Prostate gland (tissue), 2 donors: ENCODE measurements at regions not wholly inside any gene's neighbourhood (a gene's known extent, or its start where the extent isn't known, plus 50 kb on each side); places are given as distances from the start of the nearest gene placed in this dataset.
"Not testable (repeated sequence)": the region's sequence is repeated elsewhere in the genome, so short reads cannot be mapped to it uniquely, and the experiment has no call there.

Source experiments
- DNase-seq: peaks from one replicate; pipeline ENCODE4 v3.0.0-alpha.2; 2019; ENCODE audit warnings: low spot score
- H3K27ac ChIP-seq, 2 donors: fragments of 200-600 bp; sonication (generic); 2 replicates each; pipeline ENCODE4 v1.5.1; 2017 to 2019
- H3K27me3 ChIP-seq: fragments of 200-600 bp; sonication (generic); replicated peaks from 2 replicates; pipeline ENCODE4 v1.5.1; 2019; ENCODE audit not compliant: insufficient read depth
- H3K36me3 ChIP-seq, 2 donors: fragments of 200-600 bp; sonication (generic); 1 replicate in 1 of 2; 2 replicates in 1 of 2; pipeline versions ENCODE4 v1.5.1 to v1.8.1; 2017 to 2019
- H3K4me1 ChIP-seq: fragments of 200-600 bp; sonication (generic); replicated peaks from 2 replicates; pipeline ENCODE4 v1.5.1; 2019
- H3K4me3 ChIP-seq, 2 donors: fragments of 200-600 bp; sonication (generic); 2 replicates each; pipeline ENCODE4 v1.5.1; 2017 to 2019
- H3K9me3 ChIP-seq: fragments of 200-600 bp; sonication (generic); 2 replicates; pipeline ENCODE4 v1.5.1; 2017
- CTCF ChIP-seq, 4 experiments: fragments of 200-600 bp in 2 of 4; fragments of 450-650 bp in 2 of 4; sonication (generic) in 2 of 4; IDR thresholded peaks; 1 replicate in 3 of 4; 2 replicates in 1 of 4; pipeline ENCODE4 v1.5.1; 2016 to 2019; ENCODE audit warnings: antibody characterized with exemption in 4 of 4, mild to moderate bottlenecking in 2 of 4, moderate library complexity in 2 of 4
- POLR2A ChIP-seq: fragments of 450-650 bp; IDR thresholded peaks from one replicate; pipeline ENCODE4 v1.6.1; 2016; ENCODE audit warnings: antibody characterized with exemption, mild to moderate bottlenecking
- POLR2AphosphoS5 ChIP-seq: sonication (generic); formaldehyde crosslinking; IDR thresholded peaks from one replicate; pipeline ENCODE4 v1.6.1; 2017; ENCODE audit warnings: antibody characterized with exemption
- WGBS: methylation state at CpG from one replicate; pipeline ENCODE4 v1.1.5; 2018; 5-methylcytosine and 5-hydroxymethylcytosine counted together
- intact Hi-C: fragments of 100-400 bp; cut with DNase I; formaldehyde crosslinking; loops from one replicate; pipeline ENCODE4 v1.14.2; 2022

- no peaks in the 10 kb centered on the region for H3K36me3 ChIP-seq
- intact Hi-C loops: no loop called here
- H3K4me3 ChIP-seq: no peak overlapping the region
- DNase-seq: no peak
- WGBS: 25% methylated on average over 3 of the region's 3 CpGs
- H3K27me3 ChIP-seq: no peaks in the 10 kb centered on the region
- H3K27ac ChIP-seq: no peak overlapping the region
- H3K4me1 ChIP-seq: no peaks in the 10 kb centered on the region
- no peak for TF ChIP-seq POLR2AphosphoS5
- no peak for TF ChIP-seq CTCF (IDR thresholded peaks at IDR 0.05)
- no peak for TF ChIP-seq POLR2A
- H3K9me3 ChIP-seq: no peaks in the 10 kb centered on the region
Observed at GRCh38 chr13:75959861-75960481, 323.8 kb downstream of the LMO7 start.

- DNase-seq, H3K4me3 ChIP-seq, H3K27me3 ChIP-seq, intact Hi-C loops, H3K9me3 ChIP-seq, H3K27ac ChIP-seq, H3K36me3 ChIP-seq, H3K4me1 ChIP-seq: not testable (repeated sequence)
- 26% methylated on average over 2 of the region's 2 CpGs for WGBS
Observed at GRCh38 chr13:75953589-75953988, 317.5 kb downstream of the LMO7 start.

GRCh38 chr13:75947448-75947847 lies 311.3 kb downstream of the LMO7 start:
- H3K27ac ChIP-seq: no peak overlapping the region
- intact Hi-C loops: no loop called here
- no peaks in the 10 kb centered on the region for H3K9me3 ChIP-seq
- WGBS: 91% methylated on average over 2 of the region's 2 CpGs
- DNase-seq: no peak
- TF ChIP-seq POLR2AphosphoS5 (no peak), CTCF (IDR thresholded peaks at IDR 0.05) (no peak)
- no peaks in the 10 kb centered on the region for H3K4me1 ChIP-seq
- no peak overlapping the region for H3K4me3 ChIP-seq
- H3K36me3 ChIP-seq: no peaks in the 10 kb centered on the region
- no peaks in the 10 kb centered on the region for H3K27me3 ChIP-seq

GRCh38 chr13:75946536-75947284 lies 310.6 kb downstream of the LMO7 start:
- no peak overlapping the region for H3K27ac ChIP-seq
- no peak overlapping the region for H3K4me3 ChIP-seq
- WGBS: 60% methylated on average over 4 of the region's 4 CpGs
- no peaks in the 10 kb centered on the region for H3K9me3 ChIP-seq
- TF ChIP-seq POLR2A: no peak
- TF ChIP-seq CTCF (IDR thresholded peaks at IDR 0.05): no peak
- TF ChIP-seq POLR2AphosphoS5: no peak
- no peaks in the 10 kb centered on the region for H3K36me3 ChIP-seq
- no peak for DNase-seq
- no peaks in the 10 kb centered on the region for H3K4me1 ChIP-seq
- intact Hi-C loops: no loop called here
- H3K27me3 ChIP-seq: no peaks in the 10 kb centered on the region

GRCh38 chr13:75945841-75946482 lies 309.8 kb downstream of the LMO7 start:
- Histone ChIP-seq H3K36me3 (no peaks in the 10 kb centered on the region), H3K27ac (no peak overlapping the region), H3K9me3 (no peaks in the 10 kb centered on the region), H3K4me1 (no peaks in the 10 kb centered on the region), H3K27me3 (no peaks in the 10 kb centered on the region), H3K4me3 (no peak overlapping the region)
- TF ChIP-seq POLR2AphosphoS5: no peak
- TF ChIP-seq POLR2A: no peak
- no peak for TF ChIP-seq CTCF (IDR thresholded peaks at IDR 0.05)
- no peak for DNase-seq
- intact Hi-C loops: no loop called here
- WGBS: 85% methylated on average over 3 of the region's 3 CpGs
